Loucy (cell line): ENCODE measurements at regions not wholly inside any gene's neighbourhood (a gene's known extent, or its start where the extent isn't known, plus 50 kb on each side); places are given as distances from the start of the nearest gene placed in this dataset.

Experiments
- EZH2phosphoT487 ChIP-seq: fragments of 200-600 bp; IDR thresholded peaks from 2 replicates; pipeline ENCODE4 v1.6.1; 2018; ENCODE audit warnings: antibody characterized with exemption, mild to moderate bottlenecking, moderate library complexity, borderline replicate concordance
- TF ChIP-seq, protein P1 (sequence below): fragments of 200-600 bp; sonication (generic); conservative IDR thresholded peaks from 2 replicates; pipeline ENCODE4 v1.5.1; 2014; ENCODE audit warnings: mild to moderate bottlenecking, antibody characterized with exemption, low read length

DNA sequence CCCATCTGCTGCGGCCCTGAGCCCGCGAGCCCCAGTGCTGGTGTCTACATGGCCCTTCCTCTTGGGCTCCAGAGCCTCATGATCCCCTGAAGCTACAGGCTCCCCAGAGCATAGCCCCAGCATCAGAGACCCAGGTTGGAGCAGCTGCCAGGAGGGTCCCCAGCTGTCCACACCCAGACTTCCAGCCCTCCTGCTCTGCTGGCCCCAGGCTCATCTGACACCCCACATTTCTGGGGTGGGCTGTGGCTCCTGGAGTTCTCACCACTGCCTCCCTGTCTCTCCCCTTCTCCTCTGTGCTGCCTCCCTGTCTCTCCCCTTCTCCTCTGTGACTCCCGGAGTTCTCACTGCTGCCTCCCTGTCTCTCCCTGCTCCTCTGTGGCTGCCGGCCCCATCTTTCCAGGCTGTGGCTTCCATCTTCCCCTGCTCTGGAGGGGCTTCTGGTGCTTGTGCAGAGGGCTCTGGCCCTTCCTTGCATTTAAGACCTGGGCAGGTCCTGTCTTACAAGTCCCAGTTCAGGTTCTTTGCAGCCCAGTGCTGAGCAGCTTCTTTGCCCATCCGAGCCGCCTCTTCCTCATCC lies 108.1 kb downstream of the ERMARD start:
- TF ChIP-seq, protein P1, sequence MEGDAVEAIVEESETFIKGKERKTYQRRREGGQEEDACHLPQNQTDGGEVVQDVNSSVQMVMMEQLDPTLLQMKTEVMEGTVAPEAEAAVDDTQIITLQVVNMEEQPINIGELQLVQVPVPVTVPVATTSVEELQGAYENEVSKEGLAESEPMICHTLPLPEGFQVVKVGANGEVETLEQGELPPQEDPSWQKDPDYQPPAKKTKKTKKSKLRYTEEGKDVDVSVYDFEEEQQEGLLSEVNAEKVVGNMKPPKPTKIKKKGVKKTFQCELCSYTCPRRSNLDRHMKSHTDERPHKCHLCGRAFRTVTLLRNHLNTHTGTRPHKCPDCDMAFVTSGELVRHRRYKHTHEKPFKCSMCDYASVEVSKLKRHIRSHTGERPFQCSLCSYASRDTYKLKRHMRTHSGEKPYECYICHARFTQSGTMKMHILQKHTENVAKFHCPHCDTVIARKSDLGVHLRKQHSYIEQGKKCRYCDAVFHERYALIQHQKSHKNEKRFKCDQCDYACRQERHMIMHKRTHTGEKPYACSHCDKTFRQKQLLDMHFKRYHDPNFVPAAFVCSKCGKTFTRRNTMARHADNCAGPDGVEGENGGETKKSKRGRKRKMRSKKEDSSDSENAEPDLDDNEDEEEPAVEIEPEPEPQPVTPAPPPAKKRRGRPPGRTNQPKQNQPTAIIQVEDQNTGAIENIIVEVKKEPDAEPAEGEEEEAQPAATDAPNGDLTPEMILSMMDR: no peak
- no peak for TF ChIP-seq EZH2phosphoT487
